ENCODE measurements at regions not wholly inside any gene's neighbourhood (a gene's known extent, or its start where the extent isn't known, plus 50 kb on each side); places are given as distances from the start of the nearest gene placed in this dataset.

DNA sequence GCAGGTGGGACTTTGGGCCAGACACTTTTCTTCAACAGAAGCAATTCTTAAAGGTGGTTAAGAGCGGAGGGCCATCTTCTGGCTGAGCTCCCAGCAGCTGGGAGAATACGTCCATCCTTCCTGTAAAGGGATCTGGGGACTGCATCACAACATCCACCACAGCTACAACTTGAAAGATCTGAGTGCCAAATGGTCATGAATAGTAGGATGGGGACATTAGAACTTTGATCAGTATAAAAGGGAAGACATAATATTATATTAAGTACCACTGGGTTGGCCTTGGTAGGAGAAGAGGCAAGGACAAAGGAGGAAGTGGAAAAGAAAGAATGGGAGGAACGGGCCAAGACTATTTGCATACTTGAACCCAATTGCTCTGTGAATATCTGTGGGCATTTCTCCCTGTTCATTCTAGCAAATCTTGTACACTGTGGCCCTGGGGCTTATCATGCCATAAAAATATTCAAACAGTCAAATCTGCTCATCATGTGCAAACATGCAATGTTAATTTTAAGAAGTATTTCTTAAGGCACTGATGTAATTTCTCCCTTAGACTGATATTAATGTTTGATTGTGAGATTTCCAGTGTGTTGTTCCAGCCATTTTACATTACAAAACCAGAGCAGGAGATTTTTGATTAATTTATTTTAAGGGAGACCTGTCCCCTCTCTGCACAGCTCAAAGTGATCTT lies 65.5 kb upstream of the CREB5 start:
- Mint-ChIP-seq H3K4me3 (ENCODE audit: unreplicated experiment) (no peak overlapping the region), H3K27me3 (ENCODE audit: unreplicated experiment) (no peaks in the 10 kb centered on the region), H3K4me1 (ENCODE audit: unreplicated experiment) (peaks cover 33% of the 10 kb centered on the region), H3K27ac (ENCODE audit: unreplicated experiment) (peak overlapping the region; percentile 71), H3K36me3 (ENCODE audit: unreplicated experiment) (peaks cover 1% of the 10 kb centered on the region), H3K9me3 (ENCODE audit: unreplicated experiment) (peaks cover 8% of the 10 kb centered on the region)
- TF ChIP-seq CTCF (IDR thresholded peaks at IDR 0.05) = no peak
- DNase-seq (ENCODE audit: extremely low spot score, unreplicated experiment) = no peak

DNA sequence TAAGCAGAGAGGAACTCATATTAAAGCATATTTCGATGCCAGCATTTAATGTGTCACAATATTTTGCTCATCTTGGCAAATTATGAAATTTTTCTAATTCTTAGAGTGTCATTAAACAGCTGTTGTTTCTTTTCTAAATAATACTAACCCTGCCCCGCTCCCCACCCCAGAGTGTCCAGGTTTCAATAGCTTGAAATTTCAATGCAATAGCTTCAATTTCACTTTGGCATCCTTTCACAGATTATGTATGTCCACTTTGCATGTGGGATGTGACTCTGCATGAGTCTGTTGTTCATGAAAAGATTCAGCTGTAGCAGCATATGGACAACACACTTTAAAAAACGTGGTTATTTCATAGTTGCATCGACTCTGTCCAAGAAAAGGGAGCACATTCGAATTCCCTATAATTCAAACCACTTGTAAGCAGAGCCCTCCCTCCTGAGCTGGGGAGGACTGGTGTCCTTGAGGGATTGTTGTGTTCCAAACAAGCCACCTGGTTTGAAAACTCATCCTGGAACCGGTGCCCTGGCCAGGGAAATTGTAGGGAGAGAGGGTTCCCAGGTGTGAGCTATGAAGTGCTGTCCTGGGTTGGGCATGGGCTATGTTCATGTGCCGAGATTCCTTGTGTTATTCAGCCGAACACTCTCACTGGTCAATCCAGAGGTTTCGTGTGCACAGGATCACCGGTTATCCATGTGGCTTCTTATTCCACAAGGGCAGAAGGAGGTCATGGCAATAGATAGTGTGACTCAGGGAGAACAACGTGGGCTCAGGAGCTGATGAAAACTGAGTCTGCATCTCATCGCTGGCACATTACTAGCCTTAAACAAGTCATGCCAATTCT lies 64.6 kb upstream of the CREB5 start:
- TF ChIP-seq CTCF (IDR thresholded peaks at IDR 0.05) = no peak
- H3K4me3 Mint-ChIP-seq (ENCODE audit: unreplicated experiment) = peak overlapping the region; percentile 3

GRCh38 chr7:28348636-28349035 lies 63.7 kb upstream of the CREB5 start:
- TF ChIP-seq CTCF (IDR thresholded peaks at IDR 0.05) = no peak
- H3K4me1 Mint-ChIP-seq (ENCODE audit: unreplicated experiment) = peaks cover 33% of the 10 kb centered on the region
- peaks cover 1% of the 10 kb centered on the region for H3K36me3 Mint-ChIP-seq (ENCODE audit: unreplicated experiment)
- no peak overlapping the region for H3K27ac Mint-ChIP-seq (ENCODE audit: unreplicated experiment)
- no peak overlapping the region for H3K4me3 Mint-ChIP-seq (ENCODE audit: unreplicated experiment)
- peaks cover 8% of the 10 kb centered on the region for H3K9me3 Mint-ChIP-seq (ENCODE audit: unreplicated experiment)
- no peaks in the 10 kb centered on the region for H3K27me3 Mint-ChIP-seq (ENCODE audit: unreplicated experiment)
- no peak for DNase-seq (ENCODE audit: extremely low spot score, unreplicated experiment)

More for the DNA sequence above, 64.6 kb upstream of the CREB5 start:
- peak overlapping the region; percentile 71 for H3K27ac Mint-ChIP-seq (ENCODE audit: unreplicated experiment)
- H3K27me3 Mint-ChIP-seq (ENCODE audit: unreplicated experiment) = no peaks in the 10 kb centered on the region
- peaks cover 8% of the 10 kb centered on the region for H3K9me3 Mint-ChIP-seq (ENCODE audit: unreplicated experiment)
- H3K4me1 Mint-ChIP-seq (ENCODE audit: unreplicated experiment) = peaks cover 33% of the 10 kb centered on the region
- peaks cover 1% of the 10 kb centered on the region for H3K36me3 Mint-ChIP-seq (ENCODE audit: unreplicated experiment)
- no peak for DNase-seq (ENCODE audit: extremely low spot score, unreplicated experiment)

GRCh38 chr7:28349637-28350036 lies 62.7 kb upstream of the CREB5 start:
- no peak for TF ChIP-seq CTCF (IDR thresholded peaks at IDR 0.05)
- H3K27ac Mint-ChIP-seq (ENCODE audit: unreplicated experiment) = no peak overlapping the region
- H3K4me3 Mint-ChIP-seq (ENCODE audit: unreplicated experiment) = no peak overlapping the region
- H3K4me1 Mint-ChIP-seq (ENCODE audit: unreplicated experiment) = peaks cover 43% of the 10 kb centered on the region
- no peaks in the 10 kb centered on the region for H3K27me3 Mint-ChIP-seq (ENCODE audit: unreplicated experiment)
- DNase-seq (ENCODE audit: extremely low spot score, unreplicated experiment) = no peak
- H3K9me3 Mint-ChIP-seq (ENCODE audit: unreplicated experiment) = no peaks in the 10 kb centered on the region
- no peaks in the 10 kb centered on the region for H3K36me3 Mint-ChIP-seq (ENCODE audit: unreplicated experiment)

- H3K36me3 Mint-ChIP-seq (ENCODE audit: unreplicated experiment) = no peaks in the 10 kb centered on the region
- H3K4me3 Mint-ChIP-seq (ENCODE audit: unreplicated experiment) = no peak overlapping the region
- TF ChIP-seq CTCF (IDR thresholded peaks at IDR 0.05) = no peak
- H3K9me3 Mint-ChIP-seq (ENCODE audit: unreplicated experiment) = no peaks in the 10 kb centered on the region
- peaks cover 49% of the 10 kb centered on the region for H3K4me1 Mint-ChIP-seq (ENCODE audit: unreplicated experiment)
- no peak for DNase-seq (ENCODE audit: extremely low spot score, unreplicated experiment)
- H3K27ac Mint-ChIP-seq (ENCODE audit: unreplicated experiment) = no peak overlapping the region
- H3K27me3 Mint-ChIP-seq (ENCODE audit: unreplicated experiment) = no peaks in the 10 kb centered on the region
Observed at GRCh38 chr7:28350662-28351061, 61.7 kb upstream of the CREB5 start.
